NCI-H446 treated with DMSO at 0.1 percent for 48 hours (cell line): ENCODE measurements at regions not wholly inside any gene's neighbourhood (a gene's known extent, or its start where the extent isn't known, plus 50 kb on each side); places are given as distances from the start of the nearest gene placed in this dataset.
"Not testable (repeated sequence)": the region's sequence is repeated elsewhere in the genome, so short reads cannot be mapped to it uniquely, and the experiment has no call there.

Experiments
- DNase-seq: peaks from one replicate; lab custom pipeline; 2025; lab: John Stamatoyannopoulos, UW

- DNase-seq, result no peak
Measured at GRCh38 chr6:82511546-82511945, 147.9 kb downstream of the TPBG start.

DNA sequence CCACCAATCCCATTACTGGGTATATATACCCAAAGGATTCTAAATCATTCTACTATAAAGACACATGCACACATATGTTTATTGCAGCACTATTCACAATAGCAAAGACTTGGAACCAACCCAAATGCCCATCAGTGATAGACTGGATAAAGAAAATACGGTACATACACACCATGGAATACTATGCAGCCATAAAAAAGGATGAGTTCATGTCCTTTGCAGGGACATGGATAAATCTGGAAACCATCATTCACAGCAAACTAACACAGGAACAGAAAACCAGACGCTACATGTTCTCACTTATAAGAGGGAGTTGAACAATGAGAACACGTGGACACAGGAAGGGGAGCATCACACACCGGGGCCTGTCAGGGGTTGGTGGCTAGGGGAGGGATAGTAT lies 154.3 kb downstream of the TPBG start:
- DNase-seq, result not testable (repeated sequence)

DNA sequence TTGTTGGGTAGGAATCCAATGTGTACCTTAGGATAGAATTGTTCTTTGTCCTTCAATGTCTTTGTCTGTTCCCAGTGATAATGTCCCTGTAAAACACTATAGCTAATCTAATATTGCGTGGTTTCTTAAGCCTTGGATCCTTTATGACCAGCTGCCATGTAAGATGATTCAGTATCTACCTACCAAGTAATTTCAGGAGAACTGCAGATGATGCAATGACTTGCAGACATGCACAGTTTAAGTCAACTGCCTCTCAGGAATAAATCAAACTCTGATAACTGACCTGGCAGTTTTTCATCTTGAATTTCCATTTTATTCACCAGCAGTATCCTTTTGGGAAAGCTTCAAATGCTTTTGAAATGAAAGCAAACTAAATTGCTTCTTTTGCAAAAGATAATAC lies 157.8 kb downstream of the TPBG start:
- DNase-seq, result no peak

DNA sequence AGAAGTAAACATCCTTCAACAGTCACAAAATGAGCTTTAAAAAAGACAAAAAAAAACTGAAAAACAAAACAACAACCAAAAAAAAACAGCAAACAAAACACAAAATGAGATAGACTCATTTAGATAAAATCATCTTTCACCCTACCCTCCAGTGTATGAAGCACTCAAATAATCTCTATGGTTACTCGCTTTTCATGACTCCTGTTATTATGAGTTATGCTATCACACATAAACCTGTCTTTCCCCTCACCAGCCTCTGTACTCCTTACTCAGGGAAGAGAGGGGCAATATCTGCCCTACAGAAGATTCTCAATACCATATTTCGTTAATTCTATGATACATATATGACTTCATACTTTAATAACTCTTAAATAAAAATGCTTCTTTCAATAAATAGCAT lies 158.2 kb downstream of the TPBG start:
- no peak for DNase-seq

DNA sequence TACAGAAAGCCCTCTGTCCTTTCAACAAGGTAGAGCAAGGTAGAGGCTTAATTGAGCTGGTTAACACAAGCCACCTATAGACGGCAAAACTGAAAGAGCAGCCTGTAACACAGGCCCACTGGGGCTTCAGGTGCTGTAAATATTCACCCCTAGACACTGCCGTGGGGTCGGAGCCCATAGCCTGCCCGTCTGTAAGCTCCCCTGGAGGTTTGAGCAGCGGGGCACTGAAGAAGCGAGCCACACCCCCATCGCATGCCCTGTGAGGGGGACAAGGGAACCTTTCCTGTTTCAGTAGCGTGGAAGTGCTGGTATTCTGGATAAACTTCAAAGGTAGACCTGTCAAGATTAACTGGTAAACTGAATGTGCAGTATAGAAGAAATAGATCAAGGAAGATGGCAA lies 160.4 kb downstream of the TPBG start:
- DNase-seq, result no peak

DNA sequence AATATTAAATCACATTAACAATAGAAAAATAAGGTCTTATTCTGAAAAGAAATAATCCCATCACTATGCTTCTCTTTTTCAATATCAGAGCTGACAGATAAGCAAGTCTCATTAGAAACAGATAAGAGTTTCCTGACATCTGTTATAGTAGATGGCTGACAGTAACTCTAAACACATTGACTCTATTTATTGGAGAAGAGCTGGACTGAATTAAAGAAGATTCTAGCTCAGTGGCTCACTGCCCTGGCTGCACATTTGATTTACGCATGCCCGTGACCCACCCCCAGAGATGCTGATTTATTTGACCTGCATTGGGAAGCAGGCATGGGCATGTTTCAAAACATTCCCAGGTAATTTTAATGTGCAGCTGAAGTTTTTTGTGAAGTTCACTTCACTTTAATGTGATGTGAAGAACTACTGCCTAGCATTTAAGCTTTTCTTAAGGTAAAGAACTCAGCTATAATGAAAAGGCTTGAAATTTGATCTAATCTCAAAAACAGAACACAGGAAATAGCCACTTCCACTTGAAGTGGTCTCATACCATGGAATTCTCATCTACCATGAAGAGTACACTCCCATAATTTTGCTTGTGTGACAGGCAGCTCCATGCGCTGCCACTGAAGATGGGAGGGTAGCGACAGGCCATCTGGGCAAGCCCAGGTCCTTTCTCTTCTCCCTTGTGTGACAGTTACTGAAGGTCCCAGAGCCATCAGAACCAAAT lies 162.3 kb downstream of the TPBG start:
- no peak for DNase-seq

- DNase-seq, result not testable (repeated sequence)
Measured at GRCh38 chr6:82529960-82530460, 166.4 kb downstream of the TPBG start.

GRCh38 chr6:82534876-82535275 lies 171.3 kb downstream of the TPBG start:
- DNase-seq, result no peak

- not testable (repeated sequence) for DNase-seq
Measured at GRCh38 chr6:82549480-82549879, 185.9 kb downstream of the TPBG start.

GRCh38 chr6:82551311-82551710 lies 187.7 kb downstream of the TPBG start:
- DNase-seq, result not testable (repeated sequence)

DNA sequence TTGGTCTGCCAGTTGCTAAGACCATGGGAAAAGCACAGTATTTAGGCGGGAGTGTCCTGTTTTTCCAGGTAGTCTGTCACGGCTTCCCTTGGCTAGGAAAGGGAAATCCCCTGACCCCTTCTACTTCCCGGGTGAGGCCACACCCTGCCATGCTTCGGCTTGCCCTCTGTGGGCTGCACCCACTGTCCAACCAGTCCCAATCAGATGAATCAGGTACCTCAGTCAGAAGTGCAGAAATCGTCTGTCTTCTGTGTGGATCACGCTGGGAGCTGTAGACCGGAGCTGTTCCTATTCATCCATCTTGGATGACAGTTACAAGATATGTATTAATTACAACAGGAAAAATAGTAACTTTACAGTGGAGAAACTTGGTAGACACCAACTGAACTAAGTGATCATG lies 188.2 kb downstream of the TPBG start:
- DNase-seq, result no peak

DNA sequence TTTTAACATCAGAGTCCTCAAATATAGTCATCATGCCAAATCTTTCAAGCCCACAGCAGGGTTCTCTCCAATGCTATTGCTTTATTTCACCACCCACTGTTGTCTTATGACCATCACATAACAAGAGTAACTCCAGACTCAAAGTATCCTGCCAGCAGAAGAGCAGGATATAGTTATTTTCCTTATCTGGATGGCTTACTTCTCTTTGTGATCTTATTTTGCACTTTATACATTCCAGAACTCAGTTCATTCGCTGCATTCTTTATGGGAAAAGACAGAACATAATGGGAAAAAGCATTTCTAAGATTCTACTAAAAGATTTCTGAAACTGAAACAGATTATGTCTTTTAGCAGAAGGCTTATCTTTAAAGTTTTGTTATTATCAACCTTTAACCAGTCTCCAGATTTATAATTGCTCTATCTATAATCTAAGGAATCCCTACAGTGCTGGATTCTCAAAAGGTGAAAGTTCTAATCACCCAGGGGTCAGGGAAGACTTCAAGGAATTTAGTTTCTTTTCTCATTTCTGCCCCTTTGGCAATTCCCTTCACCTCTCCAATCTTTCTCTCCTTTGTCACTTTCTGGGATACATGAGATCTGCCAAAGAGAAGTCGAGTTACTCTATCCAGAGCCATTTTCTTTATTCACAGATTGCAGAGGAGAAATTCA lies 190.4 kb downstream of the TPBG start:
- DNase-seq, result no peak

GRCh38 chr6:82554666-82555065 lies 191.0 kb downstream of the TPBG start:
- DNase-seq, result no peak

DNA sequence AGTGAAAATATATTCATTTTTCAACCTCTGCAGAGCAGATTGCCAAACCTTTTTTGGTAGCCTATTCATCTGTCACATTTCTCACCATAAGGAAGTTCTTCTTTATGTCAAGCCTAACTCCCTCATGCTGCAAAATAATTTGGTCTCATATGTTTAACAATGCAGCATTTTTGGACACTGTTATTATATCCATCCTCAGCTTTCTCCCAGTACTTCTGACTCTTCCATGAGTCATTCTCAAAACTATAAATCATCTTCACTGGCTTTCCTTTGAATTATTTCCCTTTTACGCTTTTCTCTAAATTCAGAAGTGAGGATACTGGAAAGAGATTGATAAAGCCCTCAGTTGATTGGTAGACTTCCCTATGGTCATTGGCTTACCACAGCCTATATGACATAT lies 192.2 kb downstream of the TPBG start:
- DNase-seq, result no peak

- DNase-seq, result not testable (repeated sequence)
Measured at GRCh38 chr6:82558531-82558930, 194.9 kb downstream of the TPBG start.

DNA sequence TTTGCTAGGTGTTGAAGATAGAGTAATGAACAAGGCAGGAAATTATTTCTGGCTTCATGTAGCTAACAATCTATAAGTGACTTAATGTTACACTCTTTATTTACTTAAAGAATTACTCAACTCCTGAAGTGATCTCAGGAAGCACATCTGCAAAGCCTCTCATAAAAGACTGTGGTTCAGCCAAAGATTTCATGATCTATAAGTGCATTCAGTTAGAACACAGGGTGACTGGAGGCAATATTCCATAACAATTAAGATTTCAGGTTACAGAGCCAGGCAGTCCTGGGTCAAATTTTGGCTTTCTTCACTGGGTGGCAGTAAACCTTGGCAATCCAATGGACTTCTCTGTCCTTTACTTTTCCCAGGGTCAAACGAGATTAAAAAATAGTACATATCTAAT lies 204.0 kb downstream of the TPBG start:
- no peak for DNase-seq

GRCh38 chr6:82568290-82568993 lies 204.8 kb downstream of the TPBG start:
- no peak for DNase-seq

DNA sequence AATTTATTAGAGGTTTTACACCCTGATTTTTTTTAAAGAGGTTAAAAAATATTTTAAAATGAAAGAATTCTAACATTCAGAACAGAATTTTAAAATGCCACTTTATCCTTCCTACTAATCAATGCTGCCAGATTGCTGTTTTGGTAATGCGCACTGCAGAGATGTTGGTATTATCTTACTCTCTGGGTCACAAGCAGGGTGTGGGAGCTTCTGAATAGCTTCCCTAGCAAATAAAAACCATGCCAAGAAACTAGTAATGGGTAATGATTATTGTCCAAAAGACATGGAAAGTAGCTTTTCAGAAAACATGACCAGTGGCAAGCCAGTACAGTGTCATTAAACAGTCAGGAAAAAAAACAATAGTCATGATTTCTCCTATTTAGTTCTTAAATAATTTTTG lies 205.4 kb downstream of the TPBG start:
- no peak for DNase-seq

DNA sequence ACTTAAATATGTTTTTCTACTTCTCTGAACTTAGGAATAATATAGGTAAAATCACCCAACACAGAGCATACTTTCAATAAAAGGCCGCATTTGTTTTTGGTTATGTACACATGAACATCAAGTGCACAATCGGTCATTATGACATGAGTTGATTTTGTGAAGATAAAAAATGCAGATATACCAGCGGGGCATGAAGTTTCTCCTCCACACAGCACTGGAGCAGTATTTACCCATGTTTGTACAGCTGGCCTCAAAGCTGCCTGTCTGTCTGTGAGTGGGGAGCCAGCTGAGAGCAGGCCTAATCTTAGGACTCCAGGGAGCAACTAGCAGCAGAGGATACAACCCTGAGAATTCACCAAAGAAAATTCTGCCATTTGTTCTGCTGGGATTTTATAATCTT lies 206.5 kb downstream of the TPBG start:
- no peak for DNase-seq

GRCh38 chr6:82571455-82571854 lies 207.8 kb downstream of the TPBG start:
- DNase-seq, result no peak

- no peak for DNase-seq
Measured at GRCh38 chr6:82573254-82573972, 209.8 kb downstream of the TPBG start.

- no peak for DNase-seq
Measured at GRCh38 chr6:82576284-82576683, 212.7 kb downstream of the TPBG start.
